ENCODE measurements at regions not wholly inside any gene's neighbourhood (a gene's known extent, or its start where the extent isn't known, plus 50 kb on each side); places are given as distances from the start of the nearest gene placed in this dataset.

DNA sequence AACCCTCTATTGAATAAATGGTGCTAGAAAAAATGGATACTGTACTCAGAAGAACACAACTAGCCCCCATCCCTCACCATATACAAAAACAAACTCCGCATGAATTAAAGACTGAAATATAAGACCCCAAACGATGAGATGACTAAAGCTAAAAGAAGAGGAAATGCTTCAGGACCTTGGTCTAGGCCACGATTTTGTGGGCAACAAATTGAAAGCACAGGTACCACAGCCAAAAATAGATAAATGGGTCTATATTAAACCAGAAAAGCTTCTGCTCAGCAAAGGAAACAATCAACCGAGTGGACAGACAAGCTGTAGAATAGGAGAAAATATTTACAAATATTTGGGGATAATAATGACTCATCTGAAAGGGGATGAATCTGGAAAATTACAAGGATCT is 86.4 kb upstream of the DHRSX start:
- TF ChIP-seq CTCF (IDR thresholded peaks at IDR 0.05 in 2 of 3, conservative IDR thresholded peaks at IDR 0.05 in 1 of 3; ENCODE audit: control insufficient read depth in 2 of 3, extremely low read depth in 1 of 3, insufficient read depth in 1 of 3, low read depth in 3 of 3, low read length in 3 of 3) (no peak), BHLHE40 (IDR thresholded peaks at IDR 0.05; ENCODE audit: borderline replicate concordance in 1 of 2, low read depth in 2 of 2, low read length in 1 of 2) (no peak), EZH2 (IDR thresholded peaks at IDR 0.05; ENCODE audit: borderline replicate concordance, control insufficient read depth, low read depth, low read length) (no peak), STAT3 (IDR thresholded peaks at IDR 0.05; ENCODE audit: low read depth, low read length) (no peak), KDM1A (IDR thresholded peaks at IDR 0.05; ENCODE audit: borderline replicate concordance) (no peak)

Data from GM12878 (cell line).